Ramos (cell line): ENCODE measurements at regions not wholly inside any gene's neighbourhood (a gene's known extent, or its start where the extent isn't known, plus 50 kb on each side); places are given as distances from the start of the nearest gene placed in this dataset.
"Not testable (repeated sequence)": the region's sequence is repeated elsewhere in the genome, so short reads cannot be mapped to it uniquely, and the experiment has no call there.

Experiments used
- in situ Hi-C: fragments of 300-500 bp; cut with MboI; formaldehyde crosslinking; loops from one replicate; pipeline ENCODE4 v1.14.3; 2022; ENCODE audit warnings: low sequenced_read_pairs; ENCODE audit not compliant: unreplicated experiment

DNA sequence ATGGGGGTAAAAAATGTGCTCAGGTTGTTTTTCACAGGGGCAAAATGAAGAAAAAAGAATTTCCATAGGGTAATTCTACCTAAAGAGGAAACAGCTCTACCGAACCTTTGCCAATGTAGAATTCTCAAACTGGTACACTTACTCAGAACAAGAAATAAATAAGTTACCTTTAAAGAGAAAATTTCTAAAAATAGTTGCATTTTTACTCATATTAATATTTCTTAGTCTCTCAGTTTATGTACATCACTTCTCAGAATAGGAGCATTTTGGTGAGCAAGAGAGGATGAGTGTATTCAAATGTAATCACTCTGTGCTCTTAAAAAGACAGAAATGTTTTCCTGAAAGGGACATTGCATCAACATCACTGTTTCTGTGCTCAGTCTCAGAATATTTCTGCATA, 574.7 kb upstream of the SLC8A1 start:
- in situ Hi-C loops: no loop called here

DNA sequence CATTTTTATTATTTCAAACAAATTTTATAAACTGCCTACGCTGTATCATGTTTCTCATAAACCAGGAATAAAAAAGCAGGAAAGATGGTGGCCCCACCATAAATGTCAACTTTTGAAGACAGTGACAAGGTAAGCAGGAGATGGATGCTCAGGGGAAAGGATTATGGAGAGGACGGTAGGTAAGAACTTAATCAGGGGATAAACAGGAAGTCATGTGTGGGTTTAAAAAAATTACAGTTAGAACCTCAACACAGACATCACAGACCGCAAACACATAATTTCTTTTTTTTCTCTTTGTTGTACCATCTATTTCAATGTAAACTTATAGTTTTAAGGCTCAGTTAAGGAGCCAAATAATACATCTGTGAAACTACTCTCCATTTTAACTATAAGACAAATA, 575.2 kb upstream of the SLC8A1 start:
- in situ Hi-C loops: no loop called here

DNA sequence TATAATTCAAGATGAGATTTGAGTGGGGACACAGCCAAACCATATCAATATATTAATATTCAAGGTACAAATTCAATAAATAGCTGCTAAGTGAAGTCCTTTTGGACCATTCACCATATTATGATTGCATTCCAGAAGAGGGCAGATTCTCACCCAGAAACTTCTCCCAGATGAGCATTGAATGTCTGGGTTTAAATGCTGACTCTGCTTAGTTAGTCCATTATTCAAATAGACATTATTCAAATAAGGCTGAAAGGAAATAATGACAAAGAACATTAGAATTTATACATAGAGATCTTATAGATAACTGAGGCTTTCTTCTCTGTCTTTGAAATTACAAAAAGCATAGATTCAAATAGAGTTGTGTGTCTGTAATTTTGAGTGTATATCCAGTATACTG, 579.4 kb upstream of the SLC8A1 start:
- in situ Hi-C loops: no loop called here

DNA sequence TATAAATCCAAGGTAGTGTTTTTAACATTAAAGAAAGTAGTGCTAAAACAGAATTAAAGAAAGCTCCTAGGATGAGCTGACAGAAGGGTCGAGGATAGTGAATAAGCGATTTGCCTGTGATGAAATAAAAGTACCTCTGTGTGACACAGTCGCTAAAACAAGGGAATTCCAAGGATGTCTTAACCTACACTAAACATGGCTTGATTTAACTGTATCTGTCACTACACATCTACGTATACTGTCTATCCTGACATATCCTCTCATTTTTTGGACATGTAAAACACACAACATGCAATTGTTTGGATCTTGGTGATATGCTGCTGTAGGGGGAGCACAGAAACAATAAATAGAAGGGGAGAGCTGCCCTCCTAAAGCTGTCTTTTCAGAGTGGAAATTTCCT, 580.8 kb upstream of the SLC8A1 start:
- in situ Hi-C loops: no loop called here

DNA sequence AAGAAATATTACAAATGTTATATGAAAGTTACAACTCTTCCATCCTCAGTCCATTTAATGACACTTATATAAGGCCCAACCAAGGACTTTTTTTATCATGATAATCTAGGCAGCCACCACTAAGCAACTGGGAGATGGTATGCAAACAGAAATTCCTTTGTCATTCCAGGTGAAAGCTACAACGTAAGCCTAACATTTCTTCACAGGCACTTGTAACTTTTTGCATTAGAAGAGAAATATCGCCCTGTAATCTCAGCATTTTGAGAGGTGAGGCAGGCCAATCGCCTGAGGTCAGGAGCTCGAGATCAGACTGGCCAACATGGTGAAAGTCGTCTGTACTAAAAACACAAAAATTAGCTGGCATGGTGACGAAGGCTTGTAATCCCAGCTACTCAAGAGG, 581.2 kb upstream of the SLC8A1 start:
- in situ Hi-C loops: no loop called here

GRCh38 chr2:41038408-41038807, 586.5 kb upstream of the SLC8A1 start:
- in situ Hi-C loops: no loop called here

GRCh38 chr2:41039750-41040149, 587.9 kb upstream of the SLC8A1 start:
- in situ Hi-C loops: not testable (repeated sequence)

DNA sequence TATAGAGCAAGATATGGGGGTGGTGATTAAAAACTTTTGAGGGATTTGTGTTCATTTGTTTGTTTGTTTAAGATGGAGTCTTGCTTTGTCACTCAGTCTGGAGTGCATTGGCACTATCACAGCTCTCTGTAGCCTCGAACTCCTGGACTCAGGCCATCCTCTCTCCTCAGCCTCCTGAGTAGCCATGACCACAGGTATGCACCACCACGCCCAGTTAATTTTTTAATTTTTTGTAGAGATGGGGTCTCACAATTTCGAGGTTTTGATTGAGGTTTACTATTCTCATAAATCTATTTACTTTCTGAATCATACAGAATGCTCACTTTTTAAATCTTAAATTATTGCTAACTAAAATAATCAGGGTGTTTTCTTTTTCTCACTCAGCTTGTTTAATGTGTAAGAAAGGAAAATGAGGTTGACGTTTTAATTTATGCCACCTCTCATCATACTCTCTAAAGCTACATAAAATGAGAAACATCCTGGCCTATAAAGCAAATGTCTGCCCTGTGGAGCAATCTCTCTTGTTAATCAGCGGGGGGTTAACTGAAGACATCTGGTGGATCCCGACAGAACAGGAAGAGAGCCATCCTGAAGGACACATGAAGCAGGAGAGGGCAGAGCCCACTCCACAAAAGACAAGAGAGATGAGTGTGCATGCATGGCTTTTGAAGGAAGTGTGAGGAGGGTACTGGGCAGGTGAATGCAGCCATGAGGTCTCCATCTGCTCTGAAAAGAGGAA, 589.1 kb upstream of the SLC8A1 start:
- in situ Hi-C loops: no loop called here

- in situ Hi-C loops: no loop called here
Observed at GRCh38 chr2:41042343-41042742, 590.5 kb upstream of the SLC8A1 start.

DNA sequence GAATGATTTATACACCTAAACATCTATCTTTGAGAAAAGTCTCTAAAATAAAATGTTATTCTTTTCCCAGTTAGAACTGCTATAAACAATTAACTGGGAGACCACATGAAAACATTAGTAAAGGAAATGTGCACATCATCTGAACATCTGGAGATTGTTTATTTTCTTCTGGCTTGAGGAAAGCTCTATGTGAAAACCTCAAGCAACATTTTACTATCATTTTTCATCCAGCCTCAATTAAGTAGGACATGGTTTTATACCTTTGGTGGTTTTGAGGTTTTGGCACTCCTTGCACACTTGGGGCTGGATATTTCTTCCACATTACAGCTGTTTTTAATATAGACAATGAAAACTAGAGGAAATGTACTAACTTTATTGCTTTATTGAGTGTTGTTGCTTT, 609.5 kb upstream of the SLC8A1 start:
- in situ Hi-C loops: no loop called here

DNA sequence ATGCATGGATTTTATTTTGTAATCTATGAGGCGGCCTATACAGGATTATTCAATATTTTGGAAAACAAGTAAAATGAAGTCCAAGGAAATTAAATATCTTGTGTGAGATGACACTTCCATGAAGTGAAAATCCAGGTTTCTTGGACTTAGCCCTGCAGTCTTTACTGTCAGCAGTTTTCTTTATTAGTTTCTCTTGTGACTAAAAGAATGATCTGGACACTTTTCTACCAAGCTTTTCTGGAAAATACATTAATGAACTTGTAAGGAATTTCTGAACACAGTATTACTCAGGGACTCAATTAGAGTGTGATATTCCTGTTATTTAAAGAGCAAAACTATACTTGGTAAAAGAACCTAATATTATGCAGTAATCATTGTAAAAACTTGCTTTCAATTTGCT, 610.4 kb upstream of the SLC8A1 start:
- in situ Hi-C loops: no loop called here

GRCh38 chr2:41066168-41066567, 614.3 kb upstream of the SLC8A1 start:
- in situ Hi-C loops: no loop called here

- in situ Hi-C loops: no loop called here
Observed at GRCh38 chr2:41068740-41069139, 616.9 kb upstream of the SLC8A1 start.

DNA sequence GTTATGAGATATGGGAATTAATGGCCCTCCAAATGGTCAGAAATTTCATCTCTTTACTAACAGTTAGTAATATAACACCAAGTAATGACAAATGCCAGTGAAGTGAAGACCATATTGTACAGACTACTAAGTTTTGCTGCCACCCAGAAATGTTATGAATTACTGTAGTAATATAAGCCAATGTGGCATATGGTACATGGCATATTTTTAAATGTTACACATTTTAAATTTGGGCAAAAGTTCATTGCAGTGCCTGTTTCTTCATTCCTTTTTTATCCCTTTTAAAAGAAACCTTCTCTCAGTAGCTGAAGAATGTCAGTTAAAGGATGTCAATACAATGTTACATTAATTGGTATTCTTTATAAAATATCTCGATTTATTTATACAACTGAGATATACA, 626.5 kb upstream of the SLC8A1 start:
- in situ Hi-C loops: no loop called here

GRCh38 chr2:41079011-41079410, 627.1 kb upstream of the SLC8A1 start:
- in situ Hi-C loops: no loop called here

GRCh38 chr2:41084321-41084720, 632.4 kb upstream of the SLC8A1 start:
- in situ Hi-C loops: no loop called here

GRCh38 chr2:41087946-41088345, 636.1 kb upstream of the SLC8A1 start:
- in situ Hi-C loops: no loop called here

GRCh38 chr2:41101281-41101680, 649.4 kb upstream of the SLC8A1 start:
- in situ Hi-C loops: no loop called here

DNA sequence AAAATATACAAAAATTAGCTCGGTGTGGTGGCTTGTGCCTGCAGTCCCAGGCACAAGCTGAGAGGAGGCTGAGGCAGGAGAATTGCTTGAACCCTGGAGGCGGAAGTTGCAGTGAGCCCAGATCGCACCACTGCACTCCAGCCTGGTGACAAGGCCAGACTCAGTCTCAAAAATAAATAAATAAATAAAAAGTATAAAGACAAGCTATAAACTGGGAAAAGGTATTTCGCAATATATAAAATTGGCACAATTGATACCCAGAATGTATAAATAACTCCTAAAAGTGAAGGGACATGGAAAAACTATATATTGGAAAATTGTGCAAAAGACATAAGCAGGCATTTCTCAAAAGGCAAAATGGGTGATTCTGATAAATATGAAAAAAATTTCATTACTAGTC, 657.9 kb upstream of the SLC8A1 start:
- in situ Hi-C loops: no loop called here

GRCh38 chr2:41111836-41112627, 660.1 kb upstream of the SLC8A1 start:
- in situ Hi-C loops: no loop called here

DNA sequence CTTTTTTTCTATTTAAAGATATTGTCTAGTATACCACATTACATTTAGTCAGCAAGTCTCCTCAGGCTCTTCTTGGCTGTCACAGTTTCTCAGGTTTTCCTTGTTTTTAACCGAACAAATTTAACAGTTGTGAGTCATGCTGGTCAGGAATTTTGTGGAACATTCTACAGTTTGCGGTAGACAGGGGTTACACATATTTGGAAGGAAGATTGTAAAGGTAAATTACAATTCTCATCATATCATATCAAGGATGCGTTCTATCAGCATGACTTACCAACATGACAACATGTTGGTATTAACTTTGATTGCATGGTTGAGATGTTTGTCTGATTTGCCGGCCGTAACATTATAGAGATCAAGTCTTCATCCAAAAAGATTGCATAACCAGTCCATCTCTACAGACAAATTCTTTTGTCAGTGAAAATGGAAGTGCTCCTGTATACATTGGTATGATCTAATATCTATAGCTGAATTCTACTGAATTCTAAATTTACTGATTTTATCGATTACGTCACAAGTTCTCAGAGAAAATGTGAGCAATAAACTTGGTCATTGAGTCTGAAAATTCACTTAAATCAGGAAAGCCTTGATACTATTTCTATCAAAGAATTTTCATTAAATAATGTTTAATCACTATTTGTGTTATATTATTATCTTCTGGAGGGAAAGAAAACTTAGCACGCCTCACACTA, 664.4 kb upstream of the SLC8A1 start:
- in situ Hi-C loops: no loop called here
